Hepatocyte (in vitro differentiated cells): ENCODE measurements at regions not wholly inside any gene's neighbourhood (a gene's known extent, or its start where the extent isn't known, plus 50 kb on each side); places are given as distances from the start of the nearest gene placed in this dataset.

ENCODE experiments used
- CTCF ChIP-seq: fragments of 200-600 bp; sonication (generic); IDR thresholded peaks from 2 replicates; pipeline ENCODE4 v1.5.1; 2016; ENCODE audit warnings: antibody characterized with exemption, mild to moderate bottlenecking; ENCODE audit not compliant: poor library complexity
- EZH2 ChIP-seq: fragments of 200-600 bp; sonication (generic); IDR thresholded peaks from 2 replicates; pipeline ENCODE4 v1.6.1; 2016; ENCODE audit warnings: antibody characterized with exemption, mild to moderate bottlenecking, borderline replicate concordance
- EZH2phosphoT487 ChIP-seq: fragments of 200-600 bp; sonication (generic); IDR thresholded peaks from one replicate; pipeline ENCODE4 v1.6.1; 2018; ENCODE audit warnings: antibody characterized with exemption, mild to moderate bottlenecking, low read depth, moderate library complexity; ENCODE audit not compliant: unreplicated experiment, severe bottlenecking

- TF ChIP-seq CTCF (no peak), EZH2phosphoT487 (no peak), EZH2 (no peak)
Observed at GRCh38 chr13:39106216-39107005, 68.2 kb downstream of the NHLRC3 start.
